CD14-positive monocyte (primary cell): ENCODE measurements at regions not wholly inside any gene's neighbourhood (a gene's known extent, or its start where the extent isn't known, plus 50 kb on each side); places are given as distances from the start of the nearest gene placed in this dataset.

Experiments
- DNase-seq, 3 donors: peaks; one replicate each; pipeline ENCODE4 v3.0.0-alpha.2; 2011 to 2022
- H2AFZ ChIP-seq: 2 replicates; pipeline ENCODE4 v1.6.0; 2012; ENCODE audit warnings: mild to moderate bottlenecking, low read depth, low read length, inconsistent platforms; ENCODE audit not compliant: insufficient read depth, poor library complexity, severe bottlenecking
- H3K27ac ChIP-seq, 2 donors: 1 replicate in 1 of 2; 2 replicates in 1 of 2; pipeline ENCODE4 v1.5.1; 2012 to 2013; ENCODE audit warnings: low read length in 2 of 2, control low read depth in 1 of 2, inconsistent platforms in 1 of 2, low read depth in 1 of 2, mild to moderate bottlenecking in 1 of 2
- H3K27me3 ChIP-seq, 2 donors: one replicate each; pipeline versions ENCODE4 v1.6.0 to v1.6.1; 2011 to 2013; ENCODE audit warnings: low read length in 2 of 2; ENCODE audit not compliant: control insufficient read depth in 2 of 2, insufficient read depth in 2 of 2
- H3K36me3 ChIP-seq, 2 donors: replicated peaks in 1 of 2; 1 replicate in 1 of 2; 2 replicates in 1 of 2; pipeline versions ENCODE4 v1.5.1 to v1.6.1; 2012 to 2013; ENCODE audit warnings: low read length in 2 of 2, control low read depth in 1 of 2, inconsistent platforms in 1 of 2, mild to moderate bottlenecking in 1 of 2; ENCODE audit not compliant: insufficient read depth in 2 of 2, control insufficient read depth in 1 of 2
- H3K4me1 ChIP-seq, 2 donors: 1 replicate in 1 of 2; 2 replicates in 1 of 2; pipeline versions ENCODE4 v1.5.1 to v1.6.1; 2012 to 2013; ENCODE audit warnings: low read length in 2 of 2, control low read depth in 1 of 2, inconsistent platforms in 1 of 2, mild to moderate bottlenecking in 1 of 2, moderate library complexity in 1 of 2; ENCODE audit not compliant: insufficient read depth in 2 of 2, control insufficient read depth in 1 of 2
- H3K4me2 ChIP-seq: replicated peaks from 2 replicates; pipeline ENCODE3; 2012; ENCODE audit warnings: low read length, moderate library complexity, mild to moderate bottlenecking; ENCODE audit not compliant: poor library complexity, severe bottlenecking; ENCODE audit errors: extremely low read depth
- H3K4me3 ChIP-seq, 3 experiments: fragments of 200-600 bp in 1 of 3; sonication (generic) in 1 of 3; replicated peaks in 1 of 3; 1 replicate in 2 of 3; 2 replicates in 1 of 3; pipeline ENCODE4 v1.5.1; 2011 to 2013; ENCODE audit warnings: low read length in 3 of 3, mild to moderate bottlenecking in 3 of 3, control low read depth in 2 of 3, low read depth in 2 of 3, inconsistent platforms in 1 of 3, moderate library complexity in 1 of 3
- H3K79me2 ChIP-seq: 2 replicates; pipeline ENCODE4 v1.6.0; 2012; ENCODE audit warnings: mild to moderate bottlenecking, control low read depth, inconsistent platforms, low read length, moderate library complexity; ENCODE audit not compliant: insufficient read depth
- H3K9ac ChIP-seq: 2 replicates; pipeline ENCODE4 v1.6.0; 2017; ENCODE audit warnings: low read length, mild to moderate bottlenecking; ENCODE audit not compliant: insufficient read depth, poor library complexity, severe bottlenecking
- H3K9me3 ChIP-seq, 2 donors: replicated peaks in 1 of 2; 1 replicate in 1 of 2; 2 replicates in 1 of 2; pipeline versions ENCODE4 v1.5.1 to v1.6.1; 2012 to 2013; ENCODE audit warnings: low read length in 2 of 2, control low read depth in 1 of 2; ENCODE audit not compliant: control insufficient read depth in 1 of 2, insufficient read depth in 1 of 2
- H4K20me1 ChIP-seq: 2 replicates; pipeline ENCODE4 v1.6.0; 2012; ENCODE audit warnings: mild to moderate bottlenecking, low read length, control low read depth, moderate library complexity; ENCODE audit not compliant: insufficient read depth
- H3K27ac Mint-ChIP-seq, 7 donors: one replicate each; pipeline ENCODE4 v1.8.0; 2020; ENCODE audit warnings: mild to moderate bottlenecking in 7 of 7, mixed read lengths in 7 of 7, moderate library complexity in 6 of 7, inconsistent platforms in 2 of 7
- H3K27me3 Mint-ChIP-seq, 3 donors: one replicate each; pipeline ENCODE4 v1.8.0; 2021 to 2022; ENCODE audit warnings: low read depth in 3 of 3, mild to moderate bottlenecking in 3 of 3, mixed read lengths in 3 of 3, moderate library complexity in 3 of 3, inconsistent platforms in 1 of 3
- H3K36me3 Mint-ChIP-seq, 2 donors: one replicate each; pipeline ENCODE4 v1.8.0; 2020; ENCODE audit warnings: mixed read lengths in 2 of 2, inconsistent platforms in 1 of 2, mild to moderate bottlenecking in 1 of 2
- H3K4me1 Mint-ChIP-seq: one replicate; pipeline ENCODE4 v1.8.0; 2020; ENCODE audit warnings: mild to moderate bottlenecking, mixed read lengths
- H3K4me3 Mint-ChIP-seq, 2 donors: one replicate each; pipeline ENCODE4 v1.8.0; 2020; ENCODE audit warnings: mild to moderate bottlenecking in 2 of 2, mixed read lengths in 2 of 2, moderate library complexity in 1 of 2
- H3K9me3 Mint-ChIP-seq, 7 donors: one replicate each; pipeline ENCODE4 v1.8.0; 2020 to 2022; ENCODE audit warnings: mixed read lengths in 7 of 7, mild to moderate bottlenecking in 6 of 7, moderate library complexity in 6 of 7, inconsistent platforms in 2 of 7
- WGBS: methylation state at CpG from one replicate; pipeline ENCODE4 v1.1.5; 2013; ENCODE audit warnings: missing lambda C conversion rate; ENCODE audit not compliant: insufficient coverage; 5-methylcytosine and 5-hydroxymethylcytosine counted together
- intact Hi-C, 2 donors: fragments of 100-400 bp; cut with micrococcal nuclease; formaldehyde crosslinking; loops; one replicate each; pipeline versions ENCODE4 v1.15.0 to v1.15.1; 2023
- TF ChIP-seq, protein P1 (sequence below): fragments of 200-600 bp; IDR thresholded peaks from one replicate; pipeline ENCODE4 v1.8.0; 2022; ENCODE audit warnings: antibody characterized with exemption, mild to moderate bottlenecking

DNA sequence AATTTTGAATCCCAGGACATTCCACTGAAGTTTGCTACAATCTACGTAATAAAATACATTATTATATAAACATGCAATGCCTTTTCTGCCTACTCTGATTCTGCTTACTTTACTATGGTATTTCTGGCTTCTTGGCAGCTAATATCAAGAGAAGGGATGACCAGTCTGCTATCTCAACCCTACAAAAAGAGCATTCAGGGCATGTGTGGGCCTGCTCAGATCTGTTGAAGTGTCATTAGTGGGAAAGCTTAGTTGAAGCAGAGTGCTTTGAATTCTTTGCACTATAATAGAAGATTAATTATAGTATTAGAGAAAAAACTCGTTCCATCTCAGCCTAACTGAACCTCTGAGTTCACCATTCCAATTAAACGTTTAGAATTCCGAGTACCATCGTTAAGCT lies 339.5 kb upstream of the ISL1 start:
- no peak overlapping the region for H2AFZ ChIP-seq
- Mint-ChIP-seq H3K27ac (no peak overlapping the region), H3K4me3 (no peak overlapping the region), H3K9me3 (no peaks in the 10 kb centered on the region), H3K27me3 (no peaks in the 10 kb centered on the region), H3K36me3 (no peaks in the 10 kb centered on the region), H3K4me1 (no peaks in the 10 kb centered on the region)
- H3K27me3 ChIP-seq, result no peaks in the 10 kb centered on the region
- intact Hi-C loops, result no loop called here
- no peaks in the 10 kb centered on the region for H4K20me1 ChIP-seq
- no CpG with 5 or more reads among the region's 5 CpGs for WGBS
- H3K4me1 ChIP-seq, result no peaks in the 10 kb centered on the region
- no peaks in the 10 kb centered on the region for H3K79me2 ChIP-seq
- H3K36me3 ChIP-seq, result no peaks in the 10 kb centered on the region
- H3K4me3 ChIP-seq, result no peak overlapping the region
- H3K9me3 ChIP-seq, result no peaks in the 10 kb centered on the region
- no peak overlapping the region for H3K9ac ChIP-seq
- H3K27ac ChIP-seq, result no peak overlapping the region
- TF ChIP-seq, protein P1, sequence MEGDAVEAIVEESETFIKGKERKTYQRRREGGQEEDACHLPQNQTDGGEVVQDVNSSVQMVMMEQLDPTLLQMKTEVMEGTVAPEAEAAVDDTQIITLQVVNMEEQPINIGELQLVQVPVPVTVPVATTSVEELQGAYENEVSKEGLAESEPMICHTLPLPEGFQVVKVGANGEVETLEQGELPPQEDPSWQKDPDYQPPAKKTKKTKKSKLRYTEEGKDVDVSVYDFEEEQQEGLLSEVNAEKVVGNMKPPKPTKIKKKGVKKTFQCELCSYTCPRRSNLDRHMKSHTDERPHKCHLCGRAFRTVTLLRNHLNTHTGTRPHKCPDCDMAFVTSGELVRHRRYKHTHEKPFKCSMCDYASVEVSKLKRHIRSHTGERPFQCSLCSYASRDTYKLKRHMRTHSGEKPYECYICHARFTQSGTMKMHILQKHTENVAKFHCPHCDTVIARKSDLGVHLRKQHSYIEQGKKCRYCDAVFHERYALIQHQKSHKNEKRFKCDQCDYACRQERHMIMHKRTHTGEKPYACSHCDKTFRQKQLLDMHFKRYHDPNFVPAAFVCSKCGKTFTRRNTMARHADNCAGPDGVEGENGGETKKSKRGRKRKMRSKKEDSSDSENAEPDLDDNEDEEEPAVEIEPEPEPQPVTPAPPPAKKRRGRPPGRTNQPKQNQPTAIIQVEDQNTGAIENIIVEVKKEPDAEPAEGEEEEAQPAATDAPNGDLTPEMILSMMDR, result no peak
- no peak for DNase-seq
- no peak overlapping the region for H3K4me2 ChIP-seq

DNA sequence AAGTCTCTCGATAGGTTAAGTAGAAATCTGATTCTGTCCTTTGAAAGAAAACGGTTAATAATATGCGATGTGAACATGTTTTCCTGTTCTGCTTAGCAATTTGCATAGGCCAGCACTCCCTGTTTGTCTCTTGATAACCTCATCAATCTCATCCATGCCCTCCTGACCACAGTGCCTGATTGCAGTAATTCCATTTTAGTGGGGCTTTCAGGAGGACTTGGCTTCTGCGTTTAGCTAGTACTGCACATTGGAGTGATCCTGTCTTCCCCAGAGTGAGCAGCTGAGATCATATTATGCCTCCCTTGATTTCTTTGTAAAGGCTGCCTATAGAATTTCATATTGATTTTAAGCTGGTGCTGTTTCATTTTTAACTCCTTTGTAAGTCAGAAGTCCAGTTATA lies 335.9 kb upstream of the ISL1 start:
- Mint-ChIP-seq H3K9me3 (no peaks in the 10 kb centered on the region), H3K36me3 (no peaks in the 10 kb centered on the region), H3K27me3 (no peaks in the 10 kb centered on the region), H3K4me3 (no peak overlapping the region), H3K4me1 (no peaks in the 10 kb centered on the region), H3K27ac (no peak overlapping the region)
- Histone ChIP-seq H3K27me3 (no peaks in the 10 kb centered on the region), H3K27ac (no peak overlapping the region), H3K4me2 (no peak overlapping the region), H3K36me3 (no peaks in the 10 kb centered on the region), H3K79me2 (no peaks in the 10 kb centered on the region), H3K4me3 (no peak overlapping the region), H3K9ac (no peak overlapping the region), H4K20me1 (no peaks in the 10 kb centered on the region), H3K9me3 (no peaks in the 10 kb centered on the region), H3K4me1 (no peaks in the 10 kb centered on the region), H2AFZ (no peak overlapping the region)
- WGBS, result 76% methylated on average over 3 of the region's 4 CpGs
- no peak for DNase-seq
- intact Hi-C loops, result no loop called here
- TF ChIP-seq, protein P1, result no peak
